OCI-LY1 (cell line): ENCODE measurements at regions not wholly inside any gene's neighbourhood (a gene's known extent, or its start where the extent isn't known, plus 50 kb on each side); places are given as distances from the start of the nearest gene placed in this dataset.

ENCODE experiments used
- EZH2 ChIP-seq: fragments of 200-600 bp; sonication (generic), shearing (Covaris generic); IDR thresholded peaks from 2 replicates; pipeline ENCODE4 v1.8.0; 2017; ENCODE audit warnings: borderline replicate concordance, mixed run types, mild to moderate bottlenecking, antibody characterized with exemption, low read length, moderate library complexity, mixed read lengths
- TF ChIP-seq, protein P1 (sequence below): fragments of 200-600 bp; sonication (generic), shearing (Covaris generic); IDR thresholded peaks from 2 replicates; pipeline ENCODE4 v1.5.1; 2017; ENCODE audit warnings: mild to moderate bottlenecking, antibody characterized with exemption, low read length, moderate library complexity, mixed read lengths

DNA sequence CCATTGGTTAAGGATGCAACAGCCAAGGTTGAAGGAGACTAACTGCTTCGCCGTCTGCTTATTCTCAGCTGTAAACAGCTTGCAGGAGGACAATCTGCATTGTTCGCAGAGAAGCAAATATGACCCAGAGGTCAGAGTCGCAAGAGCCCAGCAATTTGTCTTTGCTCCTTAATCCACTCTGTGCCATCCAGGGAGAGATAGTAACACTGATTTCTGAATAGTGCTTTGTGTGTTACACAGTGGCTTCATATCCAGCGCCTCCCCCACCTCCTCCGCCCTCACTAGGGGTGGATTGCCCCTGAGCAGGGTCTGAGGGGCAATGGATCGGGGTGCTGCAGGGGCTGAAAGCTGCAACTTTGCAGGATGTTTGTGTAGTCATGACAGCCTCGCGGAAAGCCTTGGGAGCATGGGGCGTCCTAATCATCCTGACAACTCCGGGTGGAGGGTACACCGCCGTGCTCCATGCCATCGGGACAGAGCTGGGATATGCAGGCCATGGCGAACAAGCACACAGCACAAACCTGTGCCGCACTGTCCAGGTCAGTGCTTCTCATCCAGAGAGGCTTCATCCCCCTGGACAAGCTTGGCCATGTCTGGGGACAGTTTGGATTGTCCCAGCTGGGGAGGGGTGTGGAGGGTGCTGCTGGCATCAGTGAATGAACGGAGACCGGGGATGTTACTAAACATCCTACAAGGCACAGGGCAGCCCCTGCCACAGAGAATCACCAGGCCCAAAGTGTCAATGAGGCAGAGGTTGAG is 103.1 kb upstream of the INSIG1 start:
- TF ChIP-seq, protein P1, sequence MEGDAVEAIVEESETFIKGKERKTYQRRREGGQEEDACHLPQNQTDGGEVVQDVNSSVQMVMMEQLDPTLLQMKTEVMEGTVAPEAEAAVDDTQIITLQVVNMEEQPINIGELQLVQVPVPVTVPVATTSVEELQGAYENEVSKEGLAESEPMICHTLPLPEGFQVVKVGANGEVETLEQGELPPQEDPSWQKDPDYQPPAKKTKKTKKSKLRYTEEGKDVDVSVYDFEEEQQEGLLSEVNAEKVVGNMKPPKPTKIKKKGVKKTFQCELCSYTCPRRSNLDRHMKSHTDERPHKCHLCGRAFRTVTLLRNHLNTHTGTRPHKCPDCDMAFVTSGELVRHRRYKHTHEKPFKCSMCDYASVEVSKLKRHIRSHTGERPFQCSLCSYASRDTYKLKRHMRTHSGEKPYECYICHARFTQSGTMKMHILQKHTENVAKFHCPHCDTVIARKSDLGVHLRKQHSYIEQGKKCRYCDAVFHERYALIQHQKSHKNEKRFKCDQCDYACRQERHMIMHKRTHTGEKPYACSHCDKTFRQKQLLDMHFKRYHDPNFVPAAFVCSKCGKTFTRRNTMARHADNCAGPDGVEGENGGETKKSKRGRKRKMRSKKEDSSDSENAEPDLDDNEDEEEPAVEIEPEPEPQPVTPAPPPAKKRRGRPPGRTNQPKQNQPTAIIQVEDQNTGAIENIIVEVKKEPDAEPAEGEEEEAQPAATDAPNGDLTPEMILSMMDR = no peak
- no peak for TF ChIP-seq EZH2
